ENCODE measurements at regions not wholly inside any gene's neighbourhood (a gene's known extent, or its start where the extent isn't known, plus 50 kb on each side); places are given as distances from the start of the nearest gene placed in this dataset.
"Not testable (repeated sequence)": the region's sequence is repeated elsewhere in the genome, so short reads cannot be mapped to it uniquely, and the experiment has no call there.

DNA sequence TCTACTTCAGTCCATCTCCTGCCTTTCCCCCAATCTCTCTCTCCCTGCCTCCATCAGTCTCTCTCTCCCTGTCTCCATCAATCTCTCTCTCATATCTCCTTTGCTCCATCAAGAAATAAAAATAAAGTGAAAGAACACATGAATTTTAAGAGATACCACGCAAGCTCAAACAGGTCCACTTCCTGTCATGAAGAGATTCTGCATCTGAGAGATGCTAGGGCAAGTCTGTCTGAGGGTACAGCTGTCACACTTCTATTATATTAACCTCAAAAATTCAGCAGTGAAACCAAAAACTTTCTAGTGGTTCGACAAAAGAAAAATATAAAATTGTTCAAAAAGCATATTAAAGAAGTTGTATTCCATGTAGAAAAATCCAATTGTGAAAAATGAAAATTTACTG lies 296.8 kb upstream of the RSPO3 start:
- no peak for DNase-seq

DNA sequence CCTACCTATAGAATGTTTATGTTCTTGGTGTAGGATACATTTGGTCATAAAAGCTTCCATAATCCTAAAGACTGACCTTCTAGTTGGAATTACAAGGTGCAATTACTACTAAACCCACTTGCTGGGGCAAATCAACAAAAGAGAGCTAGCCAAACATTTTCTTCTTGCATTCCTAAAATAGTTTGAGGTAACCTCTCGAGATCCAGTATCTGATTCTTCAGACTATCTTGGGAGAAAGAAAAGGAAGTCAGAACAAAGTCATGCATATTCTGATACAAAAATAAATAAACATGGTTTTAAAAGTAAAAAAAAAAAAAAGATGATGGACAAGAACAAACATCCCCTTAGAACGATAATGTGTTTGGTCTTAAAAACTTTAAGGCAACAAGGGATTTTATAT lies 294.2 kb upstream of the RSPO3 start:
- peak; percentile 17 for DNase-seq

DNA sequence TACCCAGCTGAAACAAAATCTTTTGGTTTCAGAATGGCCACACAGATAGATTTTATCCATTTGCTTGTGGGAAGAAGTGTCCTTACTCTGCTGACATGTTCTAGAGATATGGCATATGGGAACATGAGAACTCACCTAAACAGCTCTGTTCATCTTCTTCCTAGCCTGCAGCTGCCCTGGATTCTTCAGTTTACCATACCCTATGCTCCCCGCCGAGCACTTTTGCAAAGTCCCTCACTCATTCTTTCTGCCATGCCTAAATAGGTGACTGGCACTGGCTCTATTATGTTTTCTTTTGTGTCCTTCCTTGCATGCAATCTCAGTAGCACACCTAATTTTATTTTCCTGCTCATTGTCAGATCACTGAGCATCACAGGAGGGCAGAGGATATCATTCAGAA lies 293.7 kb upstream of the RSPO3 start:
- no peak for DNase-seq

DNA sequence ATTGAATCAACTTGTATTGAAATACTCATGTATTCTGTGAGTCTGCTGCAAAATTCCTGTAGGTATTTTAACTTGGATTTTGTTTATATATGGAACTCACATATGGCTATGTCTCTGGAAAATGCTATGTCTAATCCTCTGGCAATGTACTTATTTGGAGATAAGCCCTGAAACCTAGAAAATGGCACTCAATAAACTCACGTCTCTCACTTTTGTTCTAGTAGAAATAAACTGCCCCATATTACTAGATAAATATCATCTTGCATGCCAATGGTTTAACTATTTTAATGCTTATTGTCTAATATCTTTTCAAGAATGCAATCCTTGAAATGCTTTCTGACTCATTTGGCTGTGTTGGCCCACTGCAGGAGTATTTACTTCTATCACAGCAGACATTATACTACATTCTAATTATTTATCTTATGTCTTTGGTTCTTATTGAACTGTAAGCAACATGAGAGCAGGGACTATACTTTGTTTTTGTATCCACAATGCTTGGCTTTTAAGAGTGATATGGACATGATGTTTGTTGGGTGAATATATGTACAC lies 292.2 kb upstream of the RSPO3 start:
- DNase-seq, result peak; percentile 42

DNA sequence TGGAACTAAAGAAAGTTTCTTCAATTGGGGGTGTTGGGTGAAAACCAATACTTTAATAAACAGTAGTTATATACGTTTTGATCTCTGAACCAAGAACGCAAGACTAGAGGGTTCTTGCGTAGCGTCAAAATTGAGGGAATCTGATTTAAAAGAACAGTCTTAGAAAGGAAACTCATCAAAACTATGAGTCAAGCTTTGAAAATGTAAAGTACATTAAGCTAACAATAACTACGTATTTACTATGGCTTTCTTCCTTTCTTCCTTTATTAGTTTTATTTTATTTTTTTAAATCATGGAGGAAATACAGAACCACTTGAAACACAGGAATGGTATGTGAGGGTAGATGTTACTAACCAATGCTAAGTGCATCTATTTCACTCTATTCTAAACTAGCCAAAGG lies 287.0 kb upstream of the RSPO3 start:
- DNase-seq, result no peak

DNA sequence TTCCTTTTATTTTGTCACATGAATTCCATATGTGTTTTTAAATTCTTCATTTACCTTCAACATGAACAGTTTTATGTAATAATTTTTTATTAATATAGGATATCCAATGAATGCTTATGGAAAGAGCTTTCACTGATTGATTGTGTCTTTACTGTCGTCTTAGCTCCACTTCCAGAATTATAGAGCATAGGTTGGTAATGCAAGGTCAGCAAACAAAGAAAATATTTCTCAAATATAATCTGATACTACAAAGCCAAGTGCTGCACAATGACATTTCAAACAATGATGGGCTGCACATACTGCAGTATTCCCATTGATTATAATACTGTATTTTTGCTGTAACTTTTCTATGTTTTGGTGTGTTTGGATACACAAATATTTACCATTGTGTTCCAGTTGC lies 275.7 kb upstream of the RSPO3 start:
- no peak for DNase-seq

DNA sequence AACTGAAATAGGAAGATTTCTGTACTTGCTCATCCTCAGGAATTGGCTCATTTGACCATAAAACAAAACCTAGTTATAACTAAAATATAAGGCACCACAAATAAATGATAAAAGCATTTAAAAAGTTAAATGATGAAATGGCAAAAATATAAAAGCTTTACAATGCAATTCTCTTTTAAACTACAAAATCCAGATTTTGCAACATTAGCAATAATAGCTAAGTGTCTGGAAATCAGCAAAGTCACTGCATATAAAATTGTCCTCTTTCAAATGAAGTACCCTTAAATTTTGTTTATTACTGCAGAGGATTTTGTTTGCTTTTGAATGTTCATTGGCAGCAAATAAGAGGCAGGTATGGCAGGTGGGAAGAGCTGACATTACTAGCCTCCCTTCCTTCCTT lies 270.4 kb upstream of the RSPO3 start:
- no peak for DNase-seq

DNA sequence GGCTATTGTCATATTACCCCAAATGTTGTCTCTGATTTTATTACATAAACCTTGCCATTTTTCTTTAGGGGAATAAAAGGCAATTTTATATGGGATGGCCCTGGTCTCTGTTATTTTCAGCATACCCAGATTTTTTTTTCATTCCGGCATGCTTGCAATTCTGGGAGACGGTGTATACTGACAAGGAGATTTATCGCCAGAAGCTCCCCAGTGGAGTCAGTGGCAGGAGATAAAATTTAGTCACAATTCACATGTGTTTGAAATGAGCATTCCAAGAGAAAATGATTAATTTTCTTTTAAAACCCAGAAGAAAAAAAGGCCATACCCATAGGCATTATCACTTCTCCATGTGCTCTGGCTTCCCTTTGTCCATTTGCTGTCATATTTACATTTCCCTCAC lies 250.8 kb upstream of the RSPO3 start:
- no peak for DNase-seq

DNA sequence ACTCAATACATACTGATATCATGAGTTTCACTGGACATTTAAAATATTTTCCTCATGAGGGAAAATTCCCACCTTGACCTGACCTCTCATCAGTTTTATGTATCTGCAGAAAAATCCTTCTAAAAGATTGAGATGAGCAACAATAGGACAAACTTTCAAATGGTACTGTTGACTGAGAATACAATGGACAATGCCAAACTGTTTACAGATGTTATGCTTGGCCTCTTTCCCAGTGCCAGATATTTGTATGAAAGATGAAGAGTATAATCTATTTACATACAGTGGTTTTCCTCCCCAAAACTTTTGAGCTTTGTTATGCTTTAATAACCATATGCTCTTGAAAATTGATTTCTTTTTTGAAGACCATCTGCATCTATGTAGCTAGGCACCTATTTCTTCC lies 245.1 kb upstream of the RSPO3 start:
- no peak for DNase-seq

DNA sequence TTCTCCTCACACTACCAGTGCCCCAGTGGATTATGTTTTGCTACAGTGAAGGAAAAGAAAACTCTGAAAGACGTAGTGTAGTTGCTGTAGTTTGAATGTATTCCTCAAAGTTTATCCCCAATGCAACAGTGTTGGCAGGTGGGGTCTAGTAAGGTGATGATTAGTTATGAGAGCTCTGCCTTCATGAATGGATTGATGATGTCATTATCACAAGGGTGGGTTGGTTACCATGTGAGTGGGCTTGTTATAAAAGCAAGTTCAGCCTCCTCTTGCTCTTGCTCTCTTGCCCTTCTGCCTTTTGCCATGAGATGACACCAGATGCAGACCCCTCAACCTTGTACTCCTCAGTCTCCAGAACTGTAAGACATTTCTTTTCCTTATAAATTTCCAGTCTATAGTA lies 244.7 kb upstream of the RSPO3 start:
- DNase-seq, result no peak

DNA sequence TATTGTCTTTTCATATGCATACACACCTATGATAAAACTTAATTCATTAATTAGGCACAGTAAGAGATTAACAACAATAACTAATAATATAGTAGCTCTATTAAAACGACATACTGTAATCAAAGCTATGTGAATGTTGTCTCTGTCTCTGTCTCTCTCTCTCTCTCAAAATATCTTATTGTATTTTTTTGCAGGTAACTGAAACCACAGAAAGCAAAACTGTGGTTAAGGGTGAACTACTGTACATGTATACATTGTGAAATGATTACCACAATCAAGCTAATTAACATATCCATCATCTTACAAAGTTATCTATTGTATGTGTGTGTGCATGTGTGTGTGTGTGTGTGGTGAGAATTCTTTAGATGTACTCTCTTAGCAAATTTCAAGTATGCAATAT lies 242.0 kb upstream of the RSPO3 start:
- DNase-seq, result no peak

DNA sequence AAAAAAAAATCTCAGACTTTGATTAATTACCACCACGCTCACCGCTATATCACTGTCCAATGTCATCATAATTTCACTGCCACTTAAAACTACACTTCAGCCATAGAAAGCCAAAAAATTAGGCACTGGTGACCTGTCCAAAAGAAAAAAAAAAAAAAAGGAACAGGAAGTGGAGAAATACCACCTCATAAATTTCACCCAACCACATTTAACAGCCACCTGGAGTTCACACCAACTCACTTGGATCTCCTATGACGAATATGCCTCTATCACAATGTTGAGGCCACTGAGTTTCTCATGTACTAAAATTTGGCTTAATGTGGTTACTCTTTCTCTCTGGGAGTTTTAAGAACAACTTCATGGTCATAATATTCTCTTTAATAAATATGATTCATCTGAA lies 237.5 kb upstream of the RSPO3 start:
- no peak for DNase-seq

DNA sequence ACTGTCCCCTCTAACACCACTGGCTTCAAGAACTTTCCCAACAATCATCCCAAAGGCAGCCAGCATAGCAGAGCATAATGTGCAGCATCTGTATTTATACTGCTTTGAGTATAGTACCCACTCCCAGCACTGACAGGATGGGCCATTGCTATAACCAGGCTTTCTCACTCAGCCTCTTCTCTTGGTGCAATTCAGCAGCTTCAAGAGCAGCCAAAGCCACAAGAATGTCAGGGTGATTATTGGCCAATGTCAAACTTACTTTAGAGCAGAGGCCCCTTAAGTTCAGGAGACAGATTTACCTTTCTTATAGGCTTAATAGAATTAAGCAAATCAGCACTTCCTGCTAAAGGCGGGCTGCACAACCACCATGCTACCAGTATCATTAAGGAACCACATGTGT lies 232.4 kb upstream of the RSPO3 start:
- peak; percentile 21 for DNase-seq

DNA sequence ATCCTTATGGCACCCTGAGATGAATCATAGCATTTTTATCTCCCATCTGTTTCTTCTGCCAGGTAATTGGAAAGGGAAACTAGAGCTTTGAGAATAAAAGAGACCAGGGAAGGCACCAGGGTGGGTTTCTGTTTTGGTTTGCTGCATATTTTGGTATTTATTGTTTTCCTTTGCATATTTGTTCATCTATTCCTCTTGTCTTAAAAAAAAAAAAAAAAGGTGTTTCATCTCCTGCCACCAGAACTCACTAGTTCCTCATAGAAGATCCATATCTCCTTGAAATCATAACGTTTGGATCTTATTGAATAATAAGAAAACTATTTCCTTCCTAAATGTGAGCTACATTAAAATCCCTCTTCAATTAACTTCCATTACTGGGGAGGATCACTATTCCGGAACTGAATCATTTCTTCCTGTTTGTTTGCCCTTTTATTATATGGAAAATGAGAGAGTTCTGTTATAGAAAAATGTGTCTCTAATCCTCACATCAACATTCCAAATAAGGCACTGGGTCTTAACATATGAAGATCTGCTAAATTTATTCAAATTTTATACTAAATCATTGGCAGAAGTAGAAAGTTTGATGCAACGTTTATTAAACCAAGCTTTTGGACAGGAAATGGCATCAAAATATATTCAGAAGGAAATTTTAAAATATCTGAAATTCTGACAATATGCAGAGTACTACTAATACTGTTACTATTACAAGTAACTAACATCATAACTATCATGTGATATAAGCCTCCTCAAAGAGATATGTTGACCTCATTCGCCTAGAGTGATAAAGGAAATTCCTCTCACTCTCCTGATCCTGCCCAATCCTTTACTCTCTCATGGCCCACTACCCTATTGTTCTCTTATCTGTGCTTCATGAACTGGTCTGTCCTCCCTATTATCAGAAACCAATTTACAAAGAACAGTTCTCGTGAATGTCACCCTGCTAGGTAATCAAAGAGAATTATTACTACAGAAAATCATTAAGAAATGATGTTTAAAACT lies 229.4 kb upstream of the RSPO3 start:
- DNase-seq, result no peak

DNA sequence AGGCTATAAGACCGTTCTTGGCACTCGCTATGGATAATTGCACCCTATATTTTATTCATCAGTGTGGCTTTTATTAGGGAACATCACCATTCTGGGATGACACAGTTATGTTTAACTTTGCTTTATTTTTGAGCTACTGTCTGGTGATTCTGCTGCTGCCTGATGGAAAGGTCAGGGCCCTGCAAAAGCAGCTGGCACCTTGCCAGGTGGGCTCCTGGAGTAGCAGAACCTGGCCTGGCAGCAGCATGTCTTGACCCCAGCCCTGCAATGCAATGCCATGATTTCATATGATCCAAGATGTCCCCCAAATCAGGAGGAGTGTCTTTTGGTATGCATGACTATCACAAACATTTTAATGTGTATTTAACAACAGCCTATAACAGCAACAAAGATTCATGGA lies 228.4 kb upstream of the RSPO3 start:
- no peak for DNase-seq

DNA sequence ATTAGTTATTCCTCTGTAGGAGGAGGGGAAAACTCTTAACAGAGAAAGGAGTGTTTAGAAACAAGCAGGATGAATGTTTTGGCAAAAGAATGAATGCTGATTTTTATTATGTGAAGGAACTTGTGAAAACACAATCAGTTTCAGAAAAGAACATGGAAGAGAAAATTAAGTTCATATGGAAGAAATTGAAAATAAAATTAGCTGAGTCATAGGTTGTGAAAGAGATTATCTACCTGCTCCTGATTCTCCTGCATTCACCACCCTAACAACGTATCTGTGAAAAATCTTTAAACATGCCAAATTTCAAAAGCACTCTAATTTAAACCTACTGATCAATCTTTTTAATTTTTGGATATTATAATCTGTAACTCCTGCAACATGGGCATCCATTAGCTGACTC lies 227.3 kb upstream of the RSPO3 start:
- DNase-seq, result no peak

DNA sequence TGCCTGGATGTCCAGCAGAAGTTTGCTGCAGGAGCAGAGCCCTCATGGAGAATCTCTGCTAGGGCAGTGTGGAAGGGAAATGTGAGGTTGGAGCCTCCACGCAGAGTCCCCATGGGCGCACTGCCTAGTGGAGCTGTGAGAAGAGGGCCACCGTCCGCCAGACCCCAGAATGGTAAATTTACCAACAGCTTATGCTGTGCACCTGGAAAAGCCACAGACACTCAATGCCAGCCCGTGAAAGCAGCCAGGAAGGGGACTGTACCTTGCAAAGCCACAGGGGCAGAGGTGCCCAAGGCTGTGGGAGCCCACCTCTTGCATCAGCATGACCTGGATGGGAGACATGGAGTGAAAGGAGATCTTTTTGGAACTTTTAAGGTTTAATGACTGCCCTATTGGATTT lies 225.6 kb upstream of the RSPO3 start:
- not testable (repeated sequence) for DNase-seq

DNA sequence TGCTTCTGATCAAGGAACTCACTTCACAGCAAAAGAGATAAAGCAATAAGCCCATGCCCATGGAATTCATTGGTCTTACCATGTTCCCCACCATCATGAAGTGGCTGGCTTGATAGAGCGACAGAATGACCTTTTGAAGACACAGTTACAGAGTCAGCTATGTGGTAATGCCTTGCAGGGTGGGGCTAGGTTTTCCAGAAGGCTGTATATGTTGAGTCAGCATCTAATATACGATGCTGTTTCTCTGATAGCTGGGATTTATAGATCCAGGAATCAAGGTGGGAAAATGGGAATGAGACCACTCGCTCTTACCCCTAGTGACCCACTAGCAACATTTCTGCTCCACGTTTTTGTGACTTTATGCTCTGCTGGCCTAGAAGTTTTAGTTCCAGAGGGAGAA lies 220.7 kb upstream of the RSPO3 start:
- DNase-seq, result no peak

DNA sequence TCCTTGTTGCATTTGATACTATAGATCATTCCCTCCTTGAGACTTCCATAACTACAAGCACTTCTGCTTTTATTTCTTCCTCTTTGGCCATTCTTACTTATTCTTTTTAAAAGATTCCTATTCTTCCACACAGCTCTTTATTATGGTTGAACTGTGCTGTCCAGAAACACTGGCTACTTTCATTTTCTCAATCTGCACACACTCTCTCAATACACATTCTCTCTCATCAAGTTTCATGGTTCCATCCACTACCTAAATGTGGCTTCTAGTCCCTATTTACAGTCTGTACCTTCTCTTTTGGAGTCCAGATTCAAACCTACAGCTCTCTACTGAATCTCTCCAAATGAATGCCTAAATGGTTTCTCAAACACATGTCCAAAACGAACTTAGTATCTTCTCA lies 214.3 kb upstream of the RSPO3 start:
- no peak for DNase-seq

DNA sequence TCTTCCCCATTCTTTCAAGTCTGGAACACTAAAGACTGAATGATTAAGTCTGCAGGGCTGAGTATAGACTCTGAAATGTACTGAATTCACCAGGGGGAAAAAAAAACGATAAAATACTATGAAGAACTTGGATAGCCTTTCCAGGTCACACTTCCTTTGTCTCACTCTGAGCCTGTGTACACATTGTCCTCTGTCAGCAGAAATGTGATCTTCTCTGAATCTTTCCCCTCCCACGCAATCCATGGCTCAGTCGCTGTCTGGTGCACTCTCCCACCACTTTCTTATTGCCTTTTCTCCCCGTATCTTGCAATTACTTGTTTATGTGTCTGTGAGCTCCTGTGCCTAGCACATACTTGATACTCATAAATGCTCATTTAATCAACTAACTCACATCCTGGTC lies 212.6 kb upstream of the RSPO3 start:
- DNase-seq, result no peak

DNA sequence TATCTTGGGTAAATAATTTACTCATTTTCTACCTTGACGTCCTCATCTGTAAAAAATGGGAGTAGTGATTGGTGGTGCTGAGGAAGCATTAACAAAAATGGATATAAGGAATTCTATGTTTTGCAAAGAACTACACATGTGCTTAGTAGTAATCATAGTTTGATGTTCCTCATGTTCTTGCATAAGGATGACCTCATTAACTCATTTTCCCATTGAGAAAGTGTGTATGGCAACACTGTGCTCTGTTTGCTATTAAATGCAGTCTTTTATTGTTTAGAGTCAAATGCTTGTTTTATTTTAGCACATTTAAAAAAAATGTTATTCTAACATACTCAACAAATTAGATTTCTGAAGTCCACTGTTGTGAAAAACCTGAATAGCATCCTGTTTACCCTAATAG lies 211.2 kb upstream of the RSPO3 start:
- DNase-seq, result no peak

DNA sequence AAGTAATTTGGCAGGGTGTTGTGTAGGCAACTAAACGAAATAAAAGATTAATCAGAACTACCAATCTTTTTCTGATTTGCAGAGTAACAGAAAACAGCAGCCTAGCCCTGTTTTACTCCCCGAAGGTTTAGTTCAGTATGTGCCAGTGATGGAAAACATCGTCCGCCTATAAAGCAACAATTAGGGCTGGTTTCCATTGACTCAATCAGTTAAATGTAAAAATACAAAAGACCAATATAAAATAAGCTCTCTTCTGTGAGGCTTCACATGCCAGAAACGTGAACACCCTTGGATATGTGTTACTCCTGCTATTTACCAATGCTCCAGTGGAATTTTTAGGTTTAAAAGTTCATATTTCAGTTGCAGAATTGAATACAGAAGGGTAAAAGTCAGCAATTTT lies 210.5 kb upstream of the RSPO3 start:
- DNase-seq, result no peak

DNA sequence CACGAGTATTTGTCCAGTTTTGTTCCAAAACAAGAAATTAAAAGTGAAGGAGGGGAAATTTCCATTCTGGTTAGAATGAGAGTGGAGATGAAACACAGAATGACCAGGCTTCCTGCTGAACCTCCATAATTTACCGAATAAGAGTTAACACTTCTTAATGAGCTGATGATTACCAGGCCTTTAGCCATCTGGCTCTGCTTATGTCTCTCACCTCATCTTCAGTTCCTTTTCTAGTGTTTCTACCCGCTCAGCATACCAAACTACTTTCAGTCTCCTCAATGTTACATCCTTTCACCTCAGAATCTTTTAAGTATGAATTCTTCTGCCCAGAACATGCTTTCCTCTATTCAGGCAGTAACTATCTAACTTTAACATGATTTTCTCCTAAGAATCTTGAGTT lies 209.0 kb upstream of the RSPO3 start:
- DNase-seq, result no peak

DNA sequence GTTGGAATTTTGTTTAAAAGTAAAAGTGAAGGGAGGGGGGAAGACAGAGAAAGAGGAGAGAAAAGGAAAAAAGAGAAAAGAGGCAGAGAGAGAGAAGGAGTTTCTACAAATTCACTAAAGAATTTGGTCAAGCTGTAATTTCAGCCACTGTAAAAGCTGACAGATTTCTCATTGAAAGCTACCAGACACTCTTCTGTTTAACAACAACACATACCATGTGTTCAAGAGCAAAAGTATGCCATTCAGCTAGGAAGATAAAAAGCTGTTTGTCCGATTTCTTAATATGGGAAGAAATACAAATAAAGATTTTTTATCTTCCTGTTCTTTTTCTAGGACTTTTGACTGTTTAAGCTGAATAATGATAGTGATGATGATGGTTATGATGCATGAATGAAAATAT lies 204.8 kb upstream of the RSPO3 start:
- no peak for DNase-seq

DNA sequence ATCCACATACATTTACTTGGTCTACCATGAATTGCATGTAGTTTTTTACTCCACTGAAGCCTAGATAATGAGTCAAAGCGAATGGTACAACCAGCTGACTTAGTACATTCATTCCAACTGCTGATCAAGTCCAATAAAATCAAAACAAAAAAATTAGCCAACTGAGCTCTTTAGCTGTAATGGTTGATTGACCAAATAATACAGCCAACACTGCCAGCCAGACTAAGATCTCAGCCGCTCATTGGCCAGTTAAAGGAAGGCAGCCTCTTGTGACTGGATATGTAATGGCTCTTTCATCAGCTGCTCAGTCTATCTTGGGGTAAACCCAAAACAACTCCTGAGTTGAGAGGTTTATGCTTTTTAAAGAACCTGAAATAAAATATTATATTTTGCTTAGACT lies 204.3 kb upstream of the RSPO3 start:
- no peak for DNase-seq

Data from fibroblast of skin of right biceps (primary cell).